ENCODE measurements at regions not wholly inside any gene's neighbourhood (a gene's known extent, or its start where the extent isn't known, plus 50 kb on each side); places are given as distances from the start of the nearest gene placed in this dataset.

GRCh38 chr2:81206216-81206615 lies 901.7 kb upstream of the LRRTM1 start:
- TF ChIP-seq CTCF (IDR thresholded peaks at IDR 0.05) (no peak), POLR2A (IDR thresholded peaks at IDR 0.05) (no peak)

All from body of pancreas (tissue), 4 donors.